ENCODE measurements at regions not wholly inside any gene's neighbourhood (a gene's known extent, or its start where the extent isn't known, plus 50 kb on each side); places are given as distances from the start of the nearest gene placed in this dataset.

DNA sequence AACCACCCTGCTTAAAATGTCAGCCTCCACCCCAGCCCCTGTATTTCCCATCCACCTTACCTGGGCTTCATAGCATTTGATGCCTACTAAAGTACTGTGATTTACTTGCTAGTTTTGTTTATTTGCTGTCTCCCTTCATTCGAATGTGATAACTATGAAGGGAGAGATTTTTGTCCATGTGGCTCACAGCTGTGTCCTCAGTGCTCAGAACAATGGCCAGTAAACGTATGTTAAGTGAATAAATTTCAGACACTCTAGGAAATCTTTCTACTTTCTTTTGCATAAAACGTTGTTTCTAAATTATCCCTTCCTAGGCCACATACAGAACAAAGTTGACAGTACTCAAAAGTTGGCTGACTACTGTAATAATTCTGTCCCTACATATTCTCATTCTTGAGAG is 114.7 kb upstream of the OTUD4 start:
- Histone ChIP-seq H3K36me3 (no peaks in the 10 kb centered on the region), H3K27me3 (no peaks in the 10 kb centered on the region), H3K9me3 (replicated peaks) (no peaks in the 10 kb centered on the region), H3K4me3 (no peak overlapping the region), H3K4me1 (no peaks in the 10 kb centered on the region), H3K27ac (no peak overlapping the region)
- DNase-seq = no peak

DNA sequence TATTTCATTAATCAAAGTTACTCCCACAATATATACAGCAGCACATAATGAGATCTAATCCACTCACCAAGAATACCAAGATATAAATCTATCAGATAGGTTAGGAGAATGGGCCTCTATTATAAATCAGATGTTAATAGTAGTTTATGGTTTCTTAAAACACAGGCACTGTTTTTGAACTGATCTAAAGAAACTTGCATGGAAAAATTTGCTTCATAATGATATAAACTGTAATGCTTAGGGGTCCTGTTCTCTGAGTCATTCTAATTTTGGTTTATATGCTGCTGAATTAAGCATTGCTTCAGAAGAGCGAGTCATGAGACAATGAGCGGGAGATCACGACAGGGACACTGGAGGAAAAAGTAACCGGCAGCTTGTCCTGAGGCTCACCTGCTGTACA is 113.3 kb upstream of the OTUD4 start:
- no peaks in the 10 kb centered on the region for H3K4me1 ChIP-seq

DNA sequence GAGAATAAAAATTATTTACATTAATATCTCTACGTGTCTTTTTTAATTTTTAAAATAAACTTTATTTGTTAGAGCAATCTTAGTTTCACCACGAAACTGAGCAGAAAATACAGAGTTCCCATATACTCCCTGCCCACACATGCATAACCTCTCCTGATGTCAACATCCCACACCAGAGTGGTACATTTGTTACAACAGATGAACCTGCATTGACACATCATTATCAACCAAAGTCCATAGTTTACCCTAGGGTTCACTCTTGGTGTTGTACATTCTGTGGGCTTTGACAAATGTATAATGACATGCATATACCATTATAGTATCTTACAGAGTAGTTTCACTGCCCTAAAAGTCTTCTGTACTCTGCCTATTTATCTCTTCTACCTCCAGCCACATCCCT is 110.6 kb upstream of the OTUD4 start:
- H3K36me3 ChIP-seq = no peaks in the 10 kb centered on the region
- no peaks in the 10 kb centered on the region for H3K27me3 ChIP-seq
- no peak overlapping the region for H3K27ac ChIP-seq
- H3K4me3 ChIP-seq = no peak overlapping the region
- no peaks in the 10 kb centered on the region for H3K9me3 ChIP-seq (replicated peaks)
- no peaks in the 10 kb centered on the region for H3K4me1 ChIP-seq
- no peak for DNase-seq

More for the DNA sequence above, 113.3 kb upstream of the OTUD4 start:
- Histone ChIP-seq H3K27ac (no peak overlapping the region), H3K9me3 (replicated peaks) (no peaks in the 10 kb centered on the region), H3K4me3 (no peak overlapping the region), H3K36me3 (no peaks in the 10 kb centered on the region), H3K27me3 (no peaks in the 10 kb centered on the region)
- no peak for DNase-seq

DNA sequence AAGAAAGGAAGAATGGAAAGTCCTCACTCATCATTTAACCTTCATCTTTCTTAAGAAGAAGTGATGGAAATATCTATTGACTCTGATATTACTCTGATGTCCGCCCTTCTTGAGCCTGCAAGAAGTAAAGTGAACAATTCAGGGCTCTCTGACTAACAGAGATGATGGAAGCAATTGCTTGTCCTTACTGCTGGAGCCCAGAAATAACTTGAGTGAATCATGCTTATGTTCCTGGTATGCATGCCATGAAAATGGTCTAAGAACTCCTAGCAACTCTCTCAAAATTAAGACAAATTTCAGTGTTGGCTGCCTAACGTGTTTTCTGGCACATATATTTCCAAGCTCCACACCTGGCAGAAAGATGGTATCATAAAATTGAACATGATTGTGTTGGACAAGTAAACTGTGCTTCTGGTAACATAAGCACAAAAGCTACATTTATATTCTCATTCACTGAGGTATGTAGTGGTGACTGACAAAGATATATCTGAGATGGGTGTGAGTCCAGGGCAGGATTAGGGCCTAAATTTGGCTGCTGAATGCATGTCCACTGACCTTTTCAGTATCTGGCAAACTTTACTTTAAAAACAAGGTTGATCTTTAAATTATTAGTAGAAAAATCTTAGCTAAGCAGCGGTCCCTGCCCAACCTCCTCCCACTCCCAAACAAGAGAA is 109.2 kb upstream of the OTUD4 start:
- H3K9me3 ChIP-seq (replicated peaks) = no peaks in the 10 kb centered on the region
- H3K4me3 ChIP-seq = no peak overlapping the region
- no peaks in the 10 kb centered on the region for H3K4me1 ChIP-seq
- DNase-seq = no peak
- H3K36me3 ChIP-seq = no peaks in the 10 kb centered on the region
- no peaks in the 10 kb centered on the region for H3K27me3 ChIP-seq
- no peak overlapping the region for H3K27ac ChIP-seq

DNA sequence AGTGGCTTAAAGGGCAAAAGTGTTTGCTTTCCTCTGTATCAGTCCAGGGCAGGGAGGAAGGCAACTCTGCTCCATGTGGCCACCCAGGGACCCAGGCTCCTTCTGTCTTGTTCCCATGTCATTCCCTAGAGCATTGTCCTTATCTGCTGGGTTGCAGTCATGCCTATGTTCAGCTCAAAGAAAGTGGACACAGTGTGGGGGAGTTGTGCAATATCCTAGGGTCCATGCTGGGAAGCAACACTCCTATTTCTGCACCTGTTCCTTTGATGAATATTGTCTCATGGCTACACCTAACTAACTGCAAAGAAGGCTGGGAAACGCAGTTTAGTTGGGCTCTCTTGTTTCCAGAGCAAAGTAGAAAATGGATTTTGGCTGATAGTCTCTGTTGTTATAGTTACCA is 107.0 kb upstream of the OTUD4 start:
- no peak for DNase-seq
- Histone ChIP-seq H3K27me3 (no peaks in the 10 kb centered on the region), H3K27ac (no peak overlapping the region), H3K4me3 (no peak overlapping the region), H3K4me1 (no peaks in the 10 kb centered on the region), H3K9me3 (replicated peaks) (no peaks in the 10 kb centered on the region), H3K36me3 (no peaks in the 10 kb centered on the region)

DNA sequence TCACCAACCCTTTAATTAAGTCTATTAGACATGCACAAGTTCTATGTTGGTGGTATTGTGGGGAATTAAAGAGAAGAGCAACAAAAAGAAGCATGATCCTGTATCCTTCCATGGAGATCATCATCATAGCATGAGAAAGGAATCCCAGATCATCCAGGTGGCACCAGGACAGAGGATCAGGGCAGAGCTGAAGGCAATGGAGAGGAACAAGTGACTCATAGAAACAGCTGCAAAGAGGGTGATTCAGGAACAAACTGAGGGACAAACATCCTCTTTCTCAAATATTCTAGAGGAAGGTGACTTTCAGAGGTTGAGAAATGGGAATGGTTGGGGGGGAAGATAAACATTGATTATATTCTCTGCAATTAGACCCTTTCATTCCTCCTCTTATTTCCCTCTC is 105.5 kb upstream of the OTUD4 start:
- Histone ChIP-seq H3K36me3 (no peaks in the 10 kb centered on the region), H3K4me1 (no peaks in the 10 kb centered on the region), H3K9me3 (replicated peaks) (no peaks in the 10 kb centered on the region), H3K4me3 (no peak overlapping the region), H3K27me3 (no peaks in the 10 kb centered on the region), H3K27ac (no peak overlapping the region)
- DNase-seq = peak; percentile 4 to 17

DNA sequence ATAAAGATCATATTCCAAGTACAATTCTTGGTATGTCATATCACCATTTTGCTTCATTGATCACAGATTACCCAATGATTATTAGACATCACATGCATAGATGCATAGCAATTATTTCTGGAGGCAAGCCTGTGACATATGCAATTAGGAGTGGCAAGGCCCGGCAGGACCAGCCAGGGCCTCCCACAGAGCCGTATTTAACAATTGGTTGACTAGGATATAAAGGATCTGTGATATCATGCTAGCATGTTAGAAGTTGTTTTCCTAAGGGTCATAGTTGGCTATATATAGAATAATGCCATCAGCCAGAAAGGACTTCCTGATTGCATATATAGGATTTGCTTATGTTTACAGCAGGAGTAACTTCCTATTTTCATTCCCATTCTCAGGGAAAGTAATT is 103.5 kb upstream of the OTUD4 start:
- no peaks in the 10 kb centered on the region for H3K36me3 ChIP-seq
- no peak for DNase-seq
- no peaks in the 10 kb centered on the region for H3K9me3 ChIP-seq (replicated peaks)
- H3K27ac ChIP-seq = no peak overlapping the region
- no peak overlapping the region for H3K4me3 ChIP-seq
- H3K27me3 ChIP-seq = no peaks in the 10 kb centered on the region
- no peaks in the 10 kb centered on the region for H3K4me1 ChIP-seq

DNA sequence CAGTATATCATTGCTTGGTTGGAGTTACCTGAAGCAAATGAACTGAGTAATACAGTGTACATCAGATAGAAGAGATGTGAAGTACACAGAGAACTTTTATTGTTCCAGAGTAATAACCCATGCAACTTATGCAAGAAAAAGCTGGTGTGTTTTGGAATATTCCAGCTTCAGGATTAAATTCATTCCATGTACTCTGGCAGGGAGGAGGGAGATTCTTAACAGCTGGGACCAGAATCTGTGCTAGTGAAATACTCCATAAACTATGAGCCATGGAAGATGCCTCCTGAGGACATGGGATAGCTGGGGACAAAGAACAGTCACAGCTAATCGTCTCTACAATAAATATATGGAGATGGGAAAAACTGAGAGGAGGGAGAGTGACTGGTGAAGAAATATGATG is 101.6 kb upstream of the OTUD4 start:
- no peaks in the 10 kb centered on the region for H3K36me3 ChIP-seq
- no peaks in the 10 kb centered on the region for H3K9me3 ChIP-seq (replicated peaks)
- no peak overlapping the region for H3K4me3 ChIP-seq
- H3K27me3 ChIP-seq = no peaks in the 10 kb centered on the region
- H3K27ac ChIP-seq = no peak overlapping the region
- no peaks in the 10 kb centered on the region for H3K4me1 ChIP-seq
- no peak for DNase-seq

DNA sequence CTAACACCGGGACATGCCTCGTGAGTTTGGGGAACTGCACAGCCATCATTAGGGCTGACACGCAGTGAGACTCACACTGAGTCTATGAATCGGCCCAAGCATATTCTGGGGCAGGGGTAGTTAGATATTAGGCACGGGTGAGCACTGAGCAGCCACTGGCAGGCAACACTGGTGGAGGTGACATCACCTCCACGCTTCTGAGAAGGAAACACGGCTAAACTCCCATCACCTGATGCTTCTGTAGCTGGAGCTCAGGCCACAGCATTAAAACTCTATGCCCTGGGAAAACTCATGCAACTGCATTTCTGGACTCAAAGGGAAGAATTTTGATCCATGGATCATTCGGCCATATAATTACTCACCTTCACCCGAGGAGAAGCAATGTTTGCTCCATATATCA is 100.8 kb upstream of the OTUD4 start:
- Histone ChIP-seq H3K4me3 (no peak overlapping the region), H3K27ac (no peak overlapping the region), H3K27me3 (no peaks in the 10 kb centered on the region), H3K9me3 (replicated peaks) (no peaks in the 10 kb centered on the region), H3K36me3 (no peaks in the 10 kb centered on the region), H3K4me1 (no peaks in the 10 kb centered on the region)
- DNase-seq = no peak

DNA sequence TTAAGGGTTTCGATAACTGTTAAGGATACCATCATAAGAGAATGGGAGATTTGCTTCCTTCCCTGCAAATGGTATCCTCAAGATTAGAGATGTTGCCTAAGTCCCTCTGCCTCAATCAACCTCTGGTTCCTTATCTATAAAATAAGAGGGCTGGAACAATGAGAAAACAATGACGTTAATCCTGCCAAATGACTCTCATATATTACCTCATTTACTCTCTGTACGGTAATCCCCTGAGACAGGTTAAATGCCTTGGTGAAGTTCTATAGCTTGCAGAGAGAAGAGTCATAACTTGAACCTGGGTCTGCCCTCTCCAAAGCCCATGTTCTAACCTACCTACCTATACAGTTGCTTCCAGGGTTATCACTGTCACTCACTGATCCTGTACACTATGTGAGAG is 100.2 kb upstream of the OTUD4 start:
- H3K4me1 ChIP-seq = no peaks in the 10 kb centered on the region
- no peak for DNase-seq
- H3K27ac ChIP-seq = no peak overlapping the region
- H3K4me3 ChIP-seq = no peak overlapping the region
- no peaks in the 10 kb centered on the region for H3K36me3 ChIP-seq
- H3K27me3 ChIP-seq = no peaks in the 10 kb centered on the region
- no peaks in the 10 kb centered on the region for H3K9me3 ChIP-seq (replicated peaks)

DNA sequence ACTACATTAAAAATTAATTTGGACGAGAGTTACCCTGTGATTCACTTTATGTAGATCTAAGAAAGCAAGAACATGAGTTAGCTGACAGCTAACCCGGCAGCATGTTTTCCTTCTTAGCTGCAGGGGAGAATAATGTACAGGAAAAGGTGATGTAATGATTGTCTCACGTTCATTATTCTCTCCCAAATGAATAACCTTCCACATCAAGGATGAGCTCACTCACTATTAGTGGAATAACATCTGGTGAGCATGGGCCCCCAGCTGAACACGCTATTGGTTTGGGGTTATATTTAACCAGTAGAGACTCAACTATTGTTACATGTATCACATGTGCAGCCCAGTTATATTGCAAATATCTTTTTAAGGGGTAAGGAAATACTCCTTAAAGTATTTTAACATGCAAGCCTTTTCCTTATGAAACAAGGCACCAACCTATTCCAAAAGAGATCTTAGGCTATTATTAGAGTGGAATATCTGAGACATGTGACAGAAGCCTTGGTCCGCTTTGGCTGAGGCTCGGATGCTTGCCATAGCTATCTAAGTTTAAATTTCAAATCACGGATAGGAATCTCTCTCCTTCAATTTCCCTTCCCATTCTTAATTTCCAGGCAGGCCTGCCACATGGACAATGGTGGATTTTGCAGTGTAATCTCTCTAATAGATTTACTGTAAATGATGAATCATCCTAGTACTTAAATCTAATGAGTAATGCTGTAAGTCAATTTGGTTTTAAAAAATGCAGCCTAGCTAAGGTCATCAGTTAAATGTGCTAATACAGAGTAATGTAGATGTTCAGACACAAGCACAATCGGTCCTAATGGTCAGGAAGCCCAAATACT is 99.0 kb upstream of the OTUD4 start:
- Histone ChIP-seq H3K4me1 (no peaks in the 10 kb centered on the region), H3K9me3 (replicated peaks) (no peaks in the 10 kb centered on the region), H3K36me3 (no peaks in the 10 kb centered on the region), H3K4me3 (no peak overlapping the region), H3K27me3 (no peaks in the 10 kb centered on the region), H3K27ac (no peak overlapping the region)
- DNase-seq = no peak

DNA sequence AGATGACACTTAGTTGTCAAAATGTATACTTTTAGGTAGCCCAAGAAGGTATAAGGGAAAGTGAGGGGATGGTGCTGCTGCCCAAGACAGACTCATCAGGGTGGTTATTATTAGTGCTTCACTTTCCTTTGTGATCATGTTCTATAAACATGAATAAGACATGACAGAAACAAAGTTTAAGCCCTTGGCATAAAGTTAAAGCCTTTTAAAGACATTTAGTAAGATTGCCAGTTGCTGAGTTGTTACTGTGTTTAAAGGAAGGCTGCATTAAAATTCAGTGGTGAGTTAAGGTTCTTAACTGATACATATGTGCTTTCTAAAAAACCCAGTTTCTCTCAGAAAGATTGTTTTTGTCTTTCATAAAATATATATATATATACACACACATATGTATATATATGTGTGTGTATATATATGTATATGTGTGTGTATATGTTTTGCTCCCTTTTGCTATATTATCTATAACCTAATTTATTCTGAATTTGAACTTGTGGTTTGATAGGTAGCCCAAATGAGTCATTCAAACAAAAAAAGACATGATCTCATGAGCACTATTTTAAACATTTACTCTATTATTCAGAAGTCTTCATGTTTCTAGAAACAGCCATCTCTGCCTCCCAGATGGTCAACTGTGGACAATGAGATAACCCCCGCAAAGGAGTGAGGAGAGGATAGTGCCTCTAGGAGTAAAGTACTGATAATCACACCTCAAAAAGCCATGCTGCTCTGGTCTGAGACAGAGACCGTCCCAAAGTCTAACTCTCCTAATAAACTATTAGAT is 98.1 kb upstream of the OTUD4 start:
- no peak overlapping the region for H3K4me3 ChIP-seq
- H3K36me3 ChIP-seq = no peaks in the 10 kb centered on the region
- no peaks in the 10 kb centered on the region for H3K27me3 ChIP-seq
- H3K9me3 ChIP-seq (replicated peaks) = no peaks in the 10 kb centered on the region
- DNase-seq = no peak
- no peak overlapping the region for H3K27ac ChIP-seq
- H3K4me1 ChIP-seq = no peaks in the 10 kb centered on the region

DNA sequence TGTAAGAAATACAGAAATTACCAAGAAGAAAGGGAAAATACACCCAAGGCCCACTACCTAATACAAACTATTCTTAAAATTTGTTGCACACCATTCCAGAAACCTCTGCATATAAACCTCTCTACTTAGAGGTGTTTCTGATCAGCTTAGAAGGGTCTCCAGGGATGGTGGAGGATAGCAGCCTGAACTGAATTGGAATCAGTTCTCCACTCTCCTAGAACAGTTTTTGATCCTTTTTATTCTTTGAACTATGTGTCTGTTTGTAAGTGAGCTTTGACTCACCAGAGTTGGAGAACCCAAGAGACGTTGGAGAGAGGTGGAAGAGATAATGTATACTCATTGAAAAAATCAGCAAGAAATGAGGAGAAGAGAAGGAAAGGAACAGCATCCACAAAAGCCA is 96.6 kb upstream of the OTUD4 start:
- no peaks in the 10 kb centered on the region for H3K36me3 ChIP-seq
- no peaks in the 10 kb centered on the region for H3K27me3 ChIP-seq
- no peak for DNase-seq
- H3K27ac ChIP-seq = no peak overlapping the region
- H3K4me3 ChIP-seq = no peak overlapping the region
- no peaks in the 10 kb centered on the region for H3K4me1 ChIP-seq
- H3K9me3 ChIP-seq (replicated peaks) = no peaks in the 10 kb centered on the region

DNA sequence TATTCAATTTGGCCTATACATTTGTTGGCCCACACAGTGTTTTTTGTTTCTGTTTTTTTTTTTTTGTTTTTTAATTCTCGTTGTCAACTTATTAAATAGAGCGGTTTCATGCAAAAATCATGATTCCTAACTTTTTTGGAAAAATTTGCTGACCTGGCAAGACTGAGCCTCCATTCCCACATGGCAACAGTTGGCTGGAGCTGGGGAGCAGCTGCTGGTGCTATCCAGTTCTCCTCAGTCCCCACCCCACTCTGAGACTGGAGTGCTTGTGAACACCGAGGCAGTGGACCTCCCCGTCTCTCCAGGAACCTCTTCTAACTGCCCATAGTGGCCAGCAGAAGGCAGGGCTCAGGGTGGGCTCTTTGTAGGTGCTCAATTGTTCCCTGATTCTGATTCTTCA is 95.7 kb upstream of the OTUD4 start:
- Histone ChIP-seq H3K9me3 (replicated peaks) (no peaks in the 10 kb centered on the region), H3K27ac (no peak overlapping the region), H3K4me3 (no peak overlapping the region), H3K4me1 (no peaks in the 10 kb centered on the region), H3K36me3 (no peaks in the 10 kb centered on the region), H3K27me3 (no peaks in the 10 kb centered on the region)
- DNase-seq = peak in 1 of 2 experiments; percentile 11

DNA sequence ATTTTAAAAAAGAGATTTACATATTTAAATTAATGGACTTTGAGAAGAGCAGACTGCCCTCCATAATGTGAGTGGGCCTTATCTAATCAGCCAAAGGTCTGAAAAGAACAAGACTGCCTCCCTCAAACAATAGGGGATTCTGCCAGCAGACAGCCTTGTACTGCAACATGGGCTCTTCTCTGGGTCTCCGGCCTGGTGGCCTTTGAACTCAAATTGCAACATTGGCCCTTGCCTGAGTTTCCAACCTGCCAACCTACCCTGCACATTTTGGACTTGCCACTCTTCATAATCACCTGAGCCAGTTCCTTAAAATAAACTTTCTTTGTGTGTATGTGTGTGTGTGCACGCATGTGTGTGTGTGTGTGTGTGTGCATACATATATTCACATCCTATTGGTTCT is 90.8 kb upstream of the OTUD4 start:
- no peak for DNase-seq
- H3K36me3 ChIP-seq = no peaks in the 10 kb centered on the region
- H3K4me3 ChIP-seq = no peak overlapping the region
- H3K4me1 ChIP-seq = no peaks in the 10 kb centered on the region
- no peaks in the 10 kb centered on the region for H3K9me3 ChIP-seq (replicated peaks)
- H3K27ac ChIP-seq = no peak overlapping the region
- no peaks in the 10 kb centered on the region for H3K27me3 ChIP-seq

All from SJCRH30 (cell line).